T-helper 1 cell treated with Interleukin-12 subunit alpha and Interleukin-12 subunit beta and Interleukin-4 antibody, amounts not matched to agents 30 μg/mL and 1 μg/mL, for 36 hours (primary cell): ENCODE measurements at regions not wholly inside any gene's neighbourhood (a gene's known extent, or its start where the extent isn't known, plus 50 kb on each side); places are given as distances from the start of the nearest gene placed in this dataset.
"Not testable (repeated sequence)": the region's sequence is repeated elsewhere in the genome, so short reads cannot be mapped to it uniquely, and the experiment has no call there.

ENCODE experiments used
- H3K27ac Mint-ChIP-seq: one replicate; pipeline ENCODE4 v1.8.0; 2021; ENCODE audit warnings: mild to moderate bottlenecking, mixed read lengths
- H3K27me3 Mint-ChIP-seq: one replicate; pipeline ENCODE4 v1.8.0; 2021; ENCODE audit warnings: low read depth, mixed read lengths
- H3K36me3 Mint-ChIP-seq: one replicate; pipeline ENCODE4 v1.8.0; 2021; ENCODE audit warnings: low read depth, mixed read lengths
- H3K4me1 Mint-ChIP-seq: one replicate; pipeline ENCODE4 v1.8.0; 2021; ENCODE audit warnings: low read depth, mixed read lengths
- H3K4me3 Mint-ChIP-seq: one replicate; pipeline ENCODE4 v1.8.0; 2021; ENCODE audit warnings: mild to moderate bottlenecking, moderate library complexity, mixed read lengths
- H3K9me3 Mint-ChIP-seq: one replicate; pipeline ENCODE4 v1.8.0; 2021; ENCODE audit warnings: mixed read lengths

GRCh38 chr14:37786114-37786625, 190.7 kb downstream of the TTC6 start:
- H3K27ac Mint-ChIP-seq, H3K27me3 Mint-ChIP-seq, H3K4me1 Mint-ChIP-seq, H3K9me3 Mint-ChIP-seq, H3K4me3 Mint-ChIP-seq, H3K36me3 Mint-ChIP-seq: not testable (repeated sequence)

- no peak overlapping the region for H3K4me3 Mint-ChIP-seq
- H3K27ac Mint-ChIP-seq, result no peak overlapping the region
- H3K27me3 Mint-ChIP-seq, result no peaks in the 10 kb centered on the region
- H3K4me1 Mint-ChIP-seq, result no peaks in the 10 kb centered on the region
- no peaks in the 10 kb centered on the region for H3K9me3 Mint-ChIP-seq
- H3K36me3 Mint-ChIP-seq, result no peaks in the 10 kb centered on the region
These were observed 192.6 kb downstream of the TTC6 start for GRCh38 chr14:37787879-37788494.

- Mint-ChIP-seq H3K4me1 (no peaks in the 10 kb centered on the region), H3K4me3 (no peak overlapping the region), H3K9me3 (no peaks in the 10 kb centered on the region), H3K27ac (no peak overlapping the region), H3K36me3 (no peaks in the 10 kb centered on the region), H3K27me3 (no peaks in the 10 kb centered on the region)
These were observed 196.1 kb downstream of the TTC6 start for GRCh38 chr14:37791384-37792036.

- Mint-ChIP-seq H3K36me3 (no peaks in the 10 kb centered on the region), H3K9me3 (no peaks in the 10 kb centered on the region), H3K4me3 (no peak overlapping the region), H3K27me3 (no peaks in the 10 kb centered on the region), H3K27ac (no peak overlapping the region), H3K4me1 (no peaks in the 10 kb centered on the region)
These were observed 196.7 kb downstream of the TTC6 start for GRCh38 chr14:37792124-37792523.

GRCh38 chr14:37796703-37797416, 201.4 kb downstream of the TTC6 start:
- Mint-ChIP-seq H3K36me3 (no peaks in the 10 kb centered on the region), H3K9me3 (no peaks in the 10 kb centered on the region)

GRCh38 chr14:37797675-37798074, 202.2 kb downstream of the TTC6 start:
- Mint-ChIP-seq H3K27ac (no peak overlapping the region), H3K9me3 (no peaks in the 10 kb centered on the region), H3K36me3 (no peaks in the 10 kb centered on the region), H3K27me3 (no peaks in the 10 kb centered on the region), H3K4me3 (no peak overlapping the region), H3K4me1 (no peaks in the 10 kb centered on the region)

More at GRCh38 chr14:37796703-37797416, 201.4 kb downstream of the TTC6 start:
- H3K27ac Mint-ChIP-seq, result no peak overlapping the region
- H3K27me3 Mint-ChIP-seq, result no peaks in the 10 kb centered on the region
- H3K4me1 Mint-ChIP-seq, result no peaks in the 10 kb centered on the region
- H3K4me3 Mint-ChIP-seq, result no peak overlapping the region

GRCh38 chr14:37807722-37808121, 212.3 kb downstream of the TTC6 start:
- Mint-ChIP-seq H3K4me1 (no peaks in the 10 kb centered on the region), H3K9me3 (no peaks in the 10 kb centered on the region), H3K36me3 (no peaks in the 10 kb centered on the region), H3K27ac (no peak overlapping the region), H3K27me3 (no peaks in the 10 kb centered on the region), H3K4me3 (no peak overlapping the region)

GRCh38 chr14:37810094-37810801, 214.8 kb downstream of the TTC6 start:
- Mint-ChIP-seq H3K9me3 (no peaks in the 10 kb centered on the region), H3K27ac (no peak overlapping the region), H3K4me1 (no peaks in the 10 kb centered on the region), H3K36me3 (no peaks in the 10 kb centered on the region), H3K4me3 (no peak overlapping the region), H3K27me3 (no peaks in the 10 kb centered on the region)

GRCh38 chr14:37813732-37814131, 218.3 kb downstream of the TTC6 start:
- no peaks in the 10 kb centered on the region for H3K9me3 Mint-ChIP-seq
- H3K4me1 Mint-ChIP-seq, result no peaks in the 10 kb centered on the region
- H3K4me3 Mint-ChIP-seq, result no peak overlapping the region
- H3K27me3 Mint-ChIP-seq, result no peaks in the 10 kb centered on the region
- H3K27ac Mint-ChIP-seq, result no peak overlapping the region
- no peaks in the 10 kb centered on the region for H3K36me3 Mint-ChIP-seq

GRCh38 chr14:37816135-37816534, 220.7 kb downstream of the TTC6 start:
- H3K27ac Mint-ChIP-seq, result no peak overlapping the region
- no peaks in the 10 kb centered on the region for H3K36me3 Mint-ChIP-seq
- H3K4me1 Mint-ChIP-seq, result no peaks in the 10 kb centered on the region
- H3K4me3 Mint-ChIP-seq, result no peak overlapping the region
- H3K9me3 Mint-ChIP-seq, result no peaks in the 10 kb centered on the region
- no peaks in the 10 kb centered on the region for H3K27me3 Mint-ChIP-seq

- Mint-ChIP-seq H3K27me3 (no peaks in the 10 kb centered on the region), H3K36me3 (no peaks in the 10 kb centered on the region), H3K9me3 (no peaks in the 10 kb centered on the region), H3K4me1 (peaks cover 3% of the 10 kb centered on the region), H3K27ac (no peak overlapping the region), H3K4me3 (no peak overlapping the region)
These were observed 221.4 kb downstream of the TTC6 start for GRCh38 chr14:37816743-37817295.

- no peak overlapping the region for H3K27ac Mint-ChIP-seq
- no peaks in the 10 kb centered on the region for H3K9me3 Mint-ChIP-seq
These were observed 224.0 kb downstream of the TTC6 start for GRCh38 chr14:37819155-37820015.

GRCh38 chr14:37820810-37821209, 225.4 kb downstream of the TTC6 start:
- not testable (repeated sequence) for H3K27me3 Mint-ChIP-seq, H3K9me3 Mint-ChIP-seq, H3K4me1 Mint-ChIP-seq, H3K27ac Mint-ChIP-seq, H3K36me3 Mint-ChIP-seq, H3K4me3 Mint-ChIP-seq

More at GRCh38 chr14:37819155-37820015, 224.0 kb downstream of the TTC6 start:
- peaks cover 3% of the 10 kb centered on the region for H3K4me1 Mint-ChIP-seq
- no peaks in the 10 kb centered on the region for H3K27me3 Mint-ChIP-seq
- H3K4me3 Mint-ChIP-seq, result no peak overlapping the region
- no peaks in the 10 kb centered on the region for H3K36me3 Mint-ChIP-seq
